DMS79 treated with DMSO at 0.1 percent for 48 hours (cell line): ENCODE measurements at regions not wholly inside any gene's neighbourhood (a gene's known extent, or its start where the extent isn't known, plus 50 kb on each side); places are given as distances from the start of the nearest gene placed in this dataset.

Source experiments
- DNase-seq: peaks from one replicate; lab custom pipeline; 2025; lab: John Stamatoyannopoulos, UW

GRCh38 chr15:94760348-94760747, 529.0 kb downstream of the MCTP2 start:
- DNase-seq: no peak

- DNase-seq: no peak
These were observed 530.2 kb downstream of the MCTP2 start for GRCh38 chr15:94761574-94761973.

GRCh38 chr15:94769089-94769488, 537.7 kb downstream of the MCTP2 start:
- DNase-seq: no peak

GRCh38 chr15:94770199-94770598, 538.8 kb downstream of the MCTP2 start:
- no peak for DNase-seq

- no peak for DNase-seq
These were observed 545.7 kb downstream of the MCTP2 start for GRCh38 chr15:94777037-94777436.

GRCh38 chr15:94778840-94779239, 547.5 kb downstream of the MCTP2 start:
- DNase-seq: no peak

GRCh38 chr15:94780166-94780565, 548.8 kb downstream of the MCTP2 start:
- DNase-seq: no peak

GRCh38 chr15:94785091-94785490, 553.7 kb downstream of the MCTP2 start:
- DNase-seq: no peak

- DNase-seq: no peak
These were observed 559.6 kb downstream of the MCTP2 start for GRCh38 chr15:94791008-94791407.

GRCh38 chr15:94791510-94791909, 560.1 kb downstream of the MCTP2 start:
- no peak for DNase-seq

- no peak for DNase-seq
These were observed 560.8 kb downstream of the MCTP2 start for GRCh38 chr15:94792196-94792595.

GRCh38 chr15:94793207-94793606, 561.8 kb downstream of the MCTP2 start:
- DNase-seq: no peak

GRCh38 chr15:94793641-94794040, 562.3 kb downstream of the MCTP2 start:
- DNase-seq: no peak

- DNase-seq: no peak
These were observed 573.3 kb downstream of the MCTP2 start for GRCh38 chr15:94804613-94805012.

- DNase-seq: no peak
These were observed 583.9 kb downstream of the MCTP2 start for GRCh38 chr15:94815110-94815731.

- no peak for DNase-seq
These were observed 584.6 kb downstream of the MCTP2 start for GRCh38 chr15:94815914-94816313.

- no peak for DNase-seq
These were observed 598.8 kb downstream of the MCTP2 start for GRCh38 chr15:94829887-94830884.

GRCh38 chr15:94834000-94834399, 602.6 kb downstream of the MCTP2 start:
- DNase-seq: no peak

GRCh38 chr15:94834494-94834893, 603.1 kb downstream of the MCTP2 start:
- no peak for DNase-seq

- DNase-seq: no peak
These were observed 606.9 kb downstream of the MCTP2 start for GRCh38 chr15:94838281-94838680.

- DNase-seq: no peak
These were observed 609.7 kb downstream of the MCTP2 start for GRCh38 chr15:94840794-94841783.

GRCh38 chr15:94843060-94843459, 611.7 kb downstream of the MCTP2 start:
- DNase-seq: no peak
